ENCODE measurements at regions not wholly inside any gene's neighbourhood (a gene's known extent, or its start where the extent isn't known, plus 50 kb on each side); places are given as distances from the start of the nearest gene placed in this dataset.

- DNase-seq = no peak
Observed at GRCh38 chr5:88997937-88998336, 115.0 kb upstream of the MEF2C start.

- no peak for DNase-seq
Observed at GRCh38 chr5:88984040-88984439, 101.1 kb upstream of the MEF2C start.

- no peak for DNase-seq
Observed at GRCh38 chr5:88979726-88980125, 96.7 kb upstream of the MEF2C start.

- no peak for DNase-seq
Observed at GRCh38 chr5:88979244-88979643, 96.3 kb upstream of the MEF2C start.

- no peak for DNase-seq
Observed at GRCh38 chr5:88976914-88977313, 93.9 kb upstream of the MEF2C start.

- DNase-seq = no peak
Observed at GRCh38 chr5:88967633-88968585, 84.9 kb upstream of the MEF2C start.

- no peak for DNase-seq
Observed at GRCh38 chr5:88964831-88965230, 81.8 kb upstream of the MEF2C start.

GRCh38 chr5:88957013-88957412 lies 74.0 kb upstream of the MEF2C start:
- no peak for DNase-seq

- no peak for DNase-seq
Observed at GRCh38 chr5:88956416-88956815, 73.4 kb upstream of the MEF2C start.

GRCh38 chr5:88955403-88955802 lies 72.4 kb upstream of the MEF2C start:
- no peak for DNase-seq

GRCh38 chr5:88954511-88954910 lies 71.5 kb upstream of the MEF2C start:
- no peak for DNase-seq

- no peak for DNase-seq
Observed at GRCh38 chr5:88952996-88953643, 70.1 kb upstream of the MEF2C start.

- no peak for DNase-seq
Observed at GRCh38 chr5:88952344-88952743, 69.4 kb upstream of the MEF2C start.

GRCh38 chr5:88951457-88951856 lies 68.5 kb upstream of the MEF2C start:
- DNase-seq = no peak

- DNase-seq = no peak
Observed at GRCh38 chr5:88948746-88949600, 66.0 kb upstream of the MEF2C start.

GRCh38 chr5:88944751-88945531 lies 62.0 kb upstream of the MEF2C start:
- no peak for DNase-seq

GRCh38 chr5:88941581-88941980 lies 58.6 kb upstream of the MEF2C start:
- no peak for DNase-seq

GRCh38 chr5:88940713-88941112 lies 57.7 kb upstream of the MEF2C start:
- no peak for DNase-seq

GRCh38 chr5:88939300-88939699 lies 56.3 kb upstream of the MEF2C start:
- DNase-seq = no peak

- DNase-seq = no peak
Observed at GRCh38 chr5:88938488-88938887, 55.5 kb upstream of the MEF2C start.

- no peak for DNase-seq
Observed at GRCh38 chr5:88937406-88937805, 54.4 kb upstream of the MEF2C start.

- no peak for DNase-seq
Observed at GRCh38 chr5:88934439-88934838, 51.5 kb upstream of the MEF2C start.

All from GOT3 (cell line).